ENCODE measurements at regions not wholly inside any gene's neighbourhood (a gene's known extent, or its start where the extent isn't known, plus 50 kb on each side); places are given as distances from the start of the nearest gene placed in this dataset.

DNA sequence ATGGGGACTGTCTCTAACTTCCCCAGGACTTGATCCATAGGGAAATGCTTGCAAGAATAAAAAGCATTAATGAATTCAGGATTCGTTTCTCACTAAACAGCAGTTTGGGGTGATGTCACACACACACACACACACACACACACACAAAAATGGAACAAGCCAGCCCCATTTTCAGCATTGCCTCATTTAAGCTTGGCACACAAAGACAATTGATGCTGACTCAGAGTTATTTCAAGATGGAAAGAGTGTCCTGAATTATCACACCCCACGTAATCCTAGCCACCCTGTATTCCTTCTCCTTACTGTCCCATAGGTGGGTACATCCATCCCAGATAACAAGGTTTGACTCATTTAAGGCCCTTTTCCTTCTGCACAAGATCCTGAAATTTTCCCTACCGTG, 345.1 kb upstream of the HS3ST1 start:
- ATAC-seq (ENCODE audit: low read depth): no peak

More for the DNA sequence above, 345.1 kb upstream of the HS3ST1 start:
- no peak for DNase-seq
- H3K9me3 ChIP-seq (ENCODE audit: control insufficient read depth, insufficient read depth, low read length): no peaks in the 10 kb centered on the region
- no peak overlapping the region for H4K91ac ChIP-seq (ENCODE audit: insufficient read depth, low read depth, low read length)
- no peaks in the 10 kb centered on the region for H3K36me3 ChIP-seq (ENCODE audit: control insufficient read depth, insufficient read depth, low read length)
- CTCF ChIA-PET: no interaction called here
- no peak overlapping the region for H2BK120ac ChIP-seq (ENCODE audit: low read depth, low read length)
- no peaks in the 10 kb centered on the region for H3K79me1 ChIP-seq (ENCODE audit: low read depth in 1 of 2, low read length in 2 of 2)
- POLR2A ChIA-PET (ENCODE audit: unreplicated experiment): no interaction called here
- H3K18ac ChIP-seq (ENCODE audit: low read depth, low read length): no peak overlapping the region
- no peak overlapping the region for H4K5ac ChIP-seq (ENCODE audit: low read depth, low read length)
- no peaks in the 10 kb centered on the region for H3K4me1 ChIP-seq (ENCODE audit: control insufficient read depth, insufficient read depth, low read length)
- in situ Hi-C loops (cut with MboI; ENCODE audit: low sequenced_read_pairs): no loop called here
- no peak overlapping the region for H3K9ac ChIP-seq (ENCODE audit: low read depth, low read length)
- no peak overlapping the region for H3K27ac ChIP-seq (ENCODE audit: insufficient read depth, low read length)
- H2BK20ac ChIP-seq (ENCODE audit: low read depth, low read length): no peak overlapping the region
- no peaks in the 10 kb centered on the region for H3K27me3 ChIP-seq (ENCODE audit: control insufficient read depth, insufficient read depth, low read length)
- no peak overlapping the region for H3K4me2 ChIP-seq (ENCODE audit: low read depth, low read length)
- H3K56ac ChIP-seq (ENCODE audit: extremely low read depth, insufficient read depth, low read length): no peak overlapping the region
- H3K14ac ChIP-seq (replicated peaks; ENCODE audit: low read depth, low read length): no peak overlapping the region
- no peak overlapping the region for H4K8ac ChIP-seq (ENCODE audit: low read depth in 2 of 2, low read length in 2 of 2)
- H3K23ac ChIP-seq (ENCODE audit: low read depth, low read length): no peak overlapping the region
- 80% methylated on average over 1 of the region's 3 CpGs; no CpG with 5 or more reads in 1 of the 2 experiments for WGBS, 2 experiments (ENCODE audit: extremely low coverage in 2 of 2, insufficient read length in 1 of 2)
- TF ChIP-seq MXI1 (IDR thresholded peaks at IDR 0.05; ENCODE audit: borderline replicate concordance, low read depth, low read length) (no peak), CEBPB (IDR thresholded peaks at IDR 0.05; ENCODE audit: low read depth, low read length) (no peak), NFE2L2 (IDR thresholded peaks at IDR 0.05; ENCODE audit: low read depth, low read length) (no peak), FOS (IDR thresholded peaks at IDR 0.05; ENCODE audit: low read depth, low read length) (no peak), RAD21 (IDR thresholded peaks at IDR 0.05; ENCODE audit: low read length) (no peak), MAFK (IDR thresholded peaks at IDR 0.05; ENCODE audit: low read depth, low read length) (no peak), BHLHE40 (IDR thresholded peaks at IDR 0.05; ENCODE audit: low read depth, low read length) (no peak), CHD1 (IDR thresholded peaks at IDR 0.05; ENCODE audit: low read depth, low read length) (no peak), POLR2A (IDR thresholded peaks at IDR 0.05; ENCODE audit: low read depth, low read length) (no peak), SMC3 (IDR thresholded peaks at IDR 0.05; ENCODE audit: low read depth, low read length) (no peak)
- TF ChIP-seq, protein P1, sequence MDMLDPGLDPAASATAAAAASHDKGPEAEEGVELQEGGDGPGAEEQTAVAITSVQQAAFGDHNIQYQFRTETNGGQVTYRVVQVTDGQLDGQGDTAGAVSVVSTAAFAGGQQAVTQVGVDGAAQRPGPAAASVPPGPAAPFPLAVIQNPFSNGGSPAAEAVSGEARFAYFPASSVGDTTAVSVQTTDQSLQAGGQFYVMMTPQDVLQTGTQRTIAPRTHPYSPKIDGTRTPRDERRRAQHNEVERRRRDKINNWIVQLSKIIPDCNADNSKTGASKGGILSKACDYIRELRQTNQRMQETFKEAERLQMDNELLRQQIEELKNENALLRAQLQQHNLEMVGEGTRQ (IDR thresholded peaks at IDR 0.05; ENCODE audit: low read depth, low read length): no peak
- TF ChIP-seq, protein P2, sequence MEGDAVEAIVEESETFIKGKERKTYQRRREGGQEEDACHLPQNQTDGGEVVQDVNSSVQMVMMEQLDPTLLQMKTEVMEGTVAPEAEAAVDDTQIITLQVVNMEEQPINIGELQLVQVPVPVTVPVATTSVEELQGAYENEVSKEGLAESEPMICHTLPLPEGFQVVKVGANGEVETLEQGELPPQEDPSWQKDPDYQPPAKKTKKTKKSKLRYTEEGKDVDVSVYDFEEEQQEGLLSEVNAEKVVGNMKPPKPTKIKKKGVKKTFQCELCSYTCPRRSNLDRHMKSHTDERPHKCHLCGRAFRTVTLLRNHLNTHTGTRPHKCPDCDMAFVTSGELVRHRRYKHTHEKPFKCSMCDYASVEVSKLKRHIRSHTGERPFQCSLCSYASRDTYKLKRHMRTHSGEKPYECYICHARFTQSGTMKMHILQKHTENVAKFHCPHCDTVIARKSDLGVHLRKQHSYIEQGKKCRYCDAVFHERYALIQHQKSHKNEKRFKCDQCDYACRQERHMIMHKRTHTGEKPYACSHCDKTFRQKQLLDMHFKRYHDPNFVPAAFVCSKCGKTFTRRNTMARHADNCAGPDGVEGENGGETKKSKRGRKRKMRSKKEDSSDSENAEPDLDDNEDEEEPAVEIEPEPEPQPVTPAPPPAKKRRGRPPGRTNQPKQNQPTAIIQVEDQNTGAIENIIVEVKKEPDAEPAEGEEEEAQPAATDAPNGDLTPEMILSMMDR (conservative IDR thresholded peaks at IDR 0.05; ENCODE audit: low read depth, low read length): no peak
- TF ChIP-seq, protein P3, sequence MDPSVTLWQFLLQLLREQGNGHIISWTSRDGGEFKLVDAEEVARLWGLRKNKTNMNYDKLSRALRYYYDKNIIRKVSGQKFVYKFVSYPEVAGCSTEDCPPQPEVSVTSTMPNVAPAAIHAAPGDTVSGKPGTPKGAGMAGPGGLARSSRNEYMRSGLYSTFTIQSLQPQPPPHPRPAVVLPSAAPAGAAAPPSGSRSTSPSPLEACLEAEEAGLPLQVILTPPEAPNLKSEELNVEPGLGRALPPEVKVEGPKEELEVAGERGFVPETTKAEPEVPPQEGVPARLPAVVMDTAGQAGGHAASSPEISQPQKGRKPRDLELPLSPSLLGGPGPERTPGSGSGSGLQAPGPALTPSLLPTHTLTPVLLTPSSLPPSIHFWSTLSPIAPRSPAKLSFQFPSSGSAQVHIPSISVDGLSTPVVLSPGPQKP (IDR thresholded peaks at IDR 0.05; ENCODE audit: borderline replicate concordance, low read depth, low read length): no peak
- H3K4ac ChIP-seq (ENCODE audit: low read depth, low read length): no peak overlapping the region
- BruUV-seq (replicated peaks): no TSS peak
- H2BK5ac ChIP-seq (ENCODE audit: low read depth, low read length, poor library complexity, severe bottlenecking): no peak overlapping the region
- no peaks in the 10 kb centered on the region for H4K20me1 ChIP-seq (ENCODE audit: insufficient read depth, low read length)
- H2BK15ac ChIP-seq (ENCODE audit: low read depth, low read length): no peak overlapping the region
- no peak overlapping the region for H3K4me3 ChIP-seq (ENCODE audit: insufficient read depth, low read depth, low read length)
- H2AK9ac ChIP-seq (replicated peaks; ENCODE audit: low read depth, low read length, poor library complexity): no peak overlapping the region
- intact Hi-C loops (cut with micrococcal nuclease): no loop called here
- no peak overlapping the region for H2AK5ac ChIP-seq (ENCODE audit: low read depth, low read length)
- no peak overlapping the region for H2AFZ ChIP-seq (replicated peaks; ENCODE audit: low read length, poor library complexity)
- H3K9me1 ChIP-seq (ENCODE audit: insufficient read depth, low read length): no peaks in the 10 kb centered on the region
- dilution Hi-C loops (cut with HindIII; ENCODE audit: low sequenced_read_pairs, unreplicated experiment): no loop called here
